ENCODE measurements at regions not wholly inside any gene's neighbourhood (a gene's known extent, or its start where the extent isn't known, plus 50 kb on each side); places are given as distances from the start of the nearest gene placed in this dataset.

DNA sequence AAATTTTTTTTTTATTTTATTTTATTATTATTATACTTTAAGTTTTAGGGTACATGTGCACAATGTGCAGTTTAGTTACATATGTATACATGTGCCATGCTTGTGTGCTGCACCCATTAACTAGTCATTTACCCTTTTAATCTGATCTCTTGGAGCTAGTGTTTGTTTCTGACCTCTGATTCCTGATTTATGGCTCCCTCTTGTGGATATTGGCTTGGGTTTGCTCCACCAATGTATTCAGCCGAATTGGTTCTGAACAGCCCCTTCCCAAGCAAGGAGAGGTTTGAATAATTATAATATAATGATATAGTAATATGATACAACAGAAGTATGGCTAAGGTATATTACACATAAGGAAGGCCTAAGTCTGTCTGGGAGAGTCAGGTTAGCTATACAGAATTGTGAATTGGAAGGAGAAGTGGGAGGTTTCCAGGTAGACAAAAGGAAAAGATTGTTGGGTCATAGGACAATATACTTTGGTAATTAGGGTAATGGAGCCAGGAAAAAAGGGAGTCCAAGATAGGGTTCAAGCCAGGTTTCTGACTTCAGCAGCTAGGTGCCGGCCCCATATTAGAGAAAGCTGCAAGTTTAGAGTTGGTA is 53.1 kb upstream of the HMCN1 start:
- Mint-ChIP-seq H3K27ac (ENCODE audit: unreplicated experiment) (no peak overlapping the region), H3K9me3 (ENCODE audit: unreplicated experiment) (no peaks in the 10 kb centered on the region), H3K27me3 (ENCODE audit: unreplicated experiment) (no peaks in the 10 kb centered on the region), H3K36me3 (ENCODE audit: unreplicated experiment) (no peaks in the 10 kb centered on the region), H3K4me3 (ENCODE audit: unreplicated experiment) (no peak overlapping the region), H3K4me1 (ENCODE audit: unreplicated experiment) (no peaks in the 10 kb centered on the region)
- DNase-seq (ENCODE audit: extremely low spot score, unreplicated experiment): no peak
- TF ChIP-seq CTCF (IDR thresholded peaks at IDR 0.05): peak; percentile 78

DNA sequence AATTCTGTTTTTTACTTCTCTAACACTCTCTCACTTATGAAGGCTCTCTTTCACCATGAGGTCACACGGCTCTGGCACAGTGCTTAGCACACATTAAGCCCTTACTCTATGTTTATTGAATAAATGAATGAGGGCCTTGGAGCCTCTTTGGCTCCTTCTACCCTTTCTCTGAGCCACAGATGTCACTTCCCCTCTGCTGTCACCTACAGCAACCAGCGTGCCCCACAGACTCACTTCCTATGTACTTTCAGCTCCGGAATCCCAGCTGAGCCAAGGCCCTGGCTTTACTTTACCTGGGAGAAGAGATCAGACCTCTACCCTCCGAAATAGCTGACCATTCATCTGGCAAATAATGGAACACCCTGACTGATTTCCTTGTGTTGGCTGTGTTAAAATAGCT is 53.7 kb upstream of the HMCN1 start:
- Mint-ChIP-seq H3K4me1 (ENCODE audit: unreplicated experiment) (no peaks in the 10 kb centered on the region), H3K36me3 (ENCODE audit: unreplicated experiment) (no peaks in the 10 kb centered on the region), H3K27me3 (ENCODE audit: unreplicated experiment) (no peaks in the 10 kb centered on the region), H3K9me3 (ENCODE audit: unreplicated experiment) (no peaks in the 10 kb centered on the region), H3K4me3 (ENCODE audit: unreplicated experiment) (no peak overlapping the region), H3K27ac (ENCODE audit: unreplicated experiment) (no peak overlapping the region)
- no peak for TF ChIP-seq CTCF (IDR thresholded peaks at IDR 0.05)
- no peak for DNase-seq (ENCODE audit: extremely low spot score, unreplicated experiment)

GRCh38 chr1:185679220-185679619 is 55.0 kb upstream of the HMCN1 start:
- Mint-ChIP-seq H3K27me3 (ENCODE audit: unreplicated experiment) (no peaks in the 10 kb centered on the region), H3K9me3 (ENCODE audit: unreplicated experiment) (no peaks in the 10 kb centered on the region), H3K36me3 (ENCODE audit: unreplicated experiment) (no peaks in the 10 kb centered on the region), H3K4me3 (ENCODE audit: unreplicated experiment) (no peak overlapping the region), H3K4me1 (ENCODE audit: unreplicated experiment) (peaks cover 5% of the 10 kb centered on the region), H3K27ac (ENCODE audit: unreplicated experiment) (no peak overlapping the region)
- DNase-seq (ENCODE audit: extremely low spot score, unreplicated experiment): no peak
- no peak for TF ChIP-seq CTCF (IDR thresholded peaks at IDR 0.05)

GRCh38 chr1:185676969-185677368 is 57.2 kb upstream of the HMCN1 start:
- no peaks in the 10 kb centered on the region for H3K9me3 Mint-ChIP-seq (ENCODE audit: unreplicated experiment)
- no peak overlapping the region for H3K27ac Mint-ChIP-seq (ENCODE audit: unreplicated experiment)
- peaks cover 9% of the 10 kb centered on the region for H3K4me1 Mint-ChIP-seq (ENCODE audit: unreplicated experiment)
- H3K36me3 Mint-ChIP-seq (ENCODE audit: unreplicated experiment): no peaks in the 10 kb centered on the region
- TF ChIP-seq CTCF (IDR thresholded peaks at IDR 0.05): no peak
- H3K27me3 Mint-ChIP-seq (ENCODE audit: unreplicated experiment): no peaks in the 10 kb centered on the region
- H3K4me3 Mint-ChIP-seq (ENCODE audit: unreplicated experiment): no peak overlapping the region
- DNase-seq (ENCODE audit: extremely low spot score, unreplicated experiment): no peak

GRCh38 chr1:185674201-185674600 is 60.0 kb upstream of the HMCN1 start:
- H3K9me3 Mint-ChIP-seq (ENCODE audit: unreplicated experiment): no peaks in the 10 kb centered on the region
- peaks cover 12% of the 10 kb centered on the region for H3K4me1 Mint-ChIP-seq (ENCODE audit: unreplicated experiment)
- no peak overlapping the region for H3K27ac Mint-ChIP-seq (ENCODE audit: unreplicated experiment)
- no peaks in the 10 kb centered on the region for H3K36me3 Mint-ChIP-seq (ENCODE audit: unreplicated experiment)
- DNase-seq (ENCODE audit: extremely low spot score, unreplicated experiment): no peak
- H3K4me3 Mint-ChIP-seq (ENCODE audit: unreplicated experiment): no peak overlapping the region
- TF ChIP-seq CTCF (IDR thresholded peaks at IDR 0.05): no peak
- no peaks in the 10 kb centered on the region for H3K27me3 Mint-ChIP-seq (ENCODE audit: unreplicated experiment)

All from osteocyte (in vitro differentiated cells).